ENCODE measurements at regions not wholly inside any gene's neighbourhood (a gene's known extent, or its start where the extent isn't known, plus 50 kb on each side); places are given as distances from the start of the nearest gene placed in this dataset.
"Not testable (repeated sequence)": the region's sequence is repeated elsewhere in the genome, so short reads cannot be mapped to it uniquely, and the experiment has no call there.

DNA sequence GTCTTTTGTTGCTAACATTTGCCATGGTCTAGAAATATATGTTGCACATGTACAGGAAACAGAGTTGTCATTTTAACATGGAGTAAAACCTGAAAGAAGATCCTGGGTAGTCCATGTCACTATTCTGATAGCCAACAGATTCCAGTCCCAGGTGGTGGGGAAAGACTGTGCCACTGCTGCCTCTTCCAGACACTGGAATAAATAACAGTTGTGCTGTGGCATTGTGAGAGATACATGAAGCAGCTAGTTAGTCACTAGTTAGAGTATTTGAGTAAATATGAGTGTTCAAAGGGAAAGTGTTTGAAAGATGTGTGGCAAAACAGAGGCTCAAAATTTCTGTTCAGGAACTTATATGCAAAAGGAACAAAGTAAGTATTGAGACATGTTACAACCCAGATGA is 1408.3 kb downstream of the EFNA5 start:
- no peak overlapping the region for H2AFZ ChIP-seq (ENCODE audit: control insufficient read depth, low read length)
- H3K79me2 ChIP-seq (ENCODE audit: control insufficient read depth, insufficient read depth, low read length): no peaks in the 10 kb centered on the region
- no peak overlapping the region for H3K9ac ChIP-seq (ENCODE audit: control insufficient read depth, extremely low read depth, insufficient read depth, low read length)
- H3K9me1 ChIP-seq (ENCODE audit: control insufficient read depth, extremely low read depth, insufficient read depth, low read length): no peaks in the 10 kb centered on the region
- TF ChIP-seq CTCF (optimal IDR thresholded peaks at IDR 0.05 in 1 of 3, IDR thresholded peaks at IDR 0.05 in 1 of 3, conservative IDR thresholded peaks at IDR 0.05 in 1 of 3; ENCODE audit: extremely low read depth in 1 of 3, insufficient read depth in 2 of 3, low read length in 3 of 3) (no peak), EZH2 (IDR thresholded peaks at IDR 0.05; ENCODE audit: low read length) (no peak)
- H3K4me2 ChIP-seq (ENCODE audit: control insufficient read depth, extremely low read depth, insufficient read depth, low read depth, low read length): no peak overlapping the region
- H3K36me3 ChIP-seq (ENCODE audit: control insufficient read depth in 2 of 2, extremely low read depth in 1 of 2, insufficient read depth in 2 of 2, low read length in 2 of 2): no peaks in the 10 kb centered on the region
- no peaks in the 10 kb centered on the region for H4K20me1 ChIP-seq (ENCODE audit: control insufficient read depth, extremely low read depth, insufficient read depth, low read length)
- no peak for DNase-seq (ENCODE audit: low read depth, low spot score)
- H3K4me3 ChIP-seq (ENCODE audit: control insufficient read depth in 2 of 3, extremely low read depth in 1 of 3, insufficient read depth in 2 of 3, low read depth in 1 of 3, low read length in 3 of 3): no peak overlapping the region
- H3K27me3 ChIP-seq (ENCODE audit: control insufficient read depth, extremely low read depth, insufficient read depth, low read length): no peaks in the 10 kb centered on the region
- no peaks in the 10 kb centered on the region for H3K4me1 ChIP-seq (ENCODE audit: control insufficient read depth, extremely low read depth, insufficient read depth, low read length)
- no peaks in the 10 kb centered on the region for H3K9me3 ChIP-seq (ENCODE audit: control insufficient read depth, low read depth, low read length)
- no peak overlapping the region for H3K27ac ChIP-seq (ENCODE audit: control insufficient read depth, insufficient read depth, low read length)
- FAIRE-seq: no peak
- dilution Hi-C loops (cut with MboI; ENCODE audit: extremely low pct_ligation_motif_present, low sequenced_read_pairs): no loop called here

DNA sequence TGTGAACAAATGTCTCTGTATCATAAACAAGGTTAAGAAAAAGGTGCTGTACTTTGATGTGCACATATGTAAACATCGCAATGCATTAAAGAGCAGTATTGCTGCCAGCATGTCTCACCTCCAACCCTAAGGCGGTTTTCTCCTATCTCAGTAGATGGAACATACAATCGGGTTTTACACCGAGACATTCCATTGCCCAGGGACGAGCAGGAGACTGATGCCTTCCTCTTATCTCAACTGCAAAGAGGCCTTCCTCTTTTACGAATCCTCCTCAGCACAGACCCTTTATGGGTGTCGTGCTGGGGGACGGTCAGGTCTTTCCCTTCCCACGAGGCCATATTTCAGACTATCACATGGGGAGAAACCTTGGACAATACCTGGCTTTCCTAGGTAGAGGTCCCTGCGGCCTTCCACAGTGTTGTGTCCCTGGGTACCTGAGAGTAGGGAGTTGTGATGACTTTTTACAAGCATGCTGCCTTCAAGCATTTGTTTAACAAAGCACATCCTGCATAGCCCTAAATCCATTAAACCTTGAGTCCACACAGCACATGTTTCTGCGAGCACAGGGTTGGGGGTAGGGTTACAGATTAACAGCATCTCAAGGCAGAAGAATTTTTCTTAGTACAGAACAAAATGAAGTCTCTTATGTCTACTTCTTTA is 1411.2 kb downstream of the EFNA5 start:
- H3K4me1 ChIP-seq (ENCODE audit: control insufficient read depth, extremely low read depth, insufficient read depth, low read length); H3K9ac ChIP-seq (ENCODE audit: control insufficient read depth, extremely low read depth, insufficient read depth, low read length); H2AFZ ChIP-seq (ENCODE audit: control insufficient read depth, low read length); dilution Hi-C loops (cut with MboI; ENCODE audit: extremely low pct_ligation_motif_present, low sequenced_read_pairs); H3K27me3 ChIP-seq (ENCODE audit: control insufficient read depth, extremely low read depth, insufficient read depth, low read length); H3K27ac ChIP-seq (ENCODE audit: control insufficient read depth, insufficient read depth, low read length); H3K36me3 ChIP-seq (ENCODE audit: control insufficient read depth in 2 of 2, extremely low read depth in 1 of 2, insufficient read depth in 2 of 2, low read length in 2 of 2); H4K20me1 ChIP-seq (ENCODE audit: control insufficient read depth, extremely low read depth, insufficient read depth, low read length); H3K79me2 ChIP-seq (ENCODE audit: control insufficient read depth, insufficient read depth, low read length); H3K4me3 ChIP-seq (ENCODE audit: control insufficient read depth in 2 of 3, extremely low read depth in 1 of 3, insufficient read depth in 2 of 3, low read depth in 1 of 3, low read length in 3 of 3); H3K9me1 ChIP-seq (ENCODE audit: control insufficient read depth, extremely low read depth, insufficient read depth, low read length); H3K4me2 ChIP-seq (ENCODE audit: control insufficient read depth, extremely low read depth, insufficient read depth, low read depth, low read length); FAIRE-seq; DNase-seq (ENCODE audit: low read depth, low spot score); H3K9me3 ChIP-seq (ENCODE audit: control insufficient read depth, low read depth, low read length): not testable (repeated sequence)

DNA sequence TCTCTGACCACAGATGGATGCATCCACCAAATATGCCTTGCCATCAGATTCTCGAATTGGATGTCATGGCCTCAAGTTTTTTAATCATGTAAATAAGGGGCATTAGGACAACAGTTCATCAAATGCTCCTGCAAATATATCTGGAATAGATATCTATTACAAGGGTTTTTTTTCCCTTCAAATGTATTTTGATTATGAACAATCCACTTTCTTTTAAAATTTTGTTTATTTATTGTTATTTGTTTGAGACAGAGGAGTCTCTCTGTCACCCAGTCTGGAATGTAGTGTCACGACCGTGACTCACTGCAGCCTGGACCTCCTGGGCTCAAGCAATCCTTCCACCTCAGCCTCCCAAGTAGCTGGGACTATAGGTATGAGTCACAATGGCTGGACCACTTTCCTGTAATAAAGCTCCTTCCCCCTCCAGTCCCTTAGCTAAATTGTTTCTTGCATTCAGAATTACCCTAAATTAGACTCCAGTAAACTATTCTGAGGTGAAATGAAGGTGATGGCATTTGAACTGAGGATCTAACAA is 1412.1 kb downstream of the EFNA5 start:
- dilution Hi-C loops (cut with MboI; ENCODE audit: extremely low pct_ligation_motif_present, low sequenced_read_pairs): no loop called here
- Histone ChIP-seq H4K20me1 (ENCODE audit: control insufficient read depth, extremely low read depth, insufficient read depth, low read length) (no peaks in the 10 kb centered on the region), H3K4me3 (ENCODE audit: control insufficient read depth in 2 of 3, extremely low read depth in 1 of 3, insufficient read depth in 2 of 3, low read depth in 1 of 3, low read length in 3 of 3) (no peak overlapping the region), H3K27me3 (ENCODE audit: control insufficient read depth, extremely low read depth, insufficient read depth, low read length) (no peaks in the 10 kb centered on the region), H2AFZ (ENCODE audit: control insufficient read depth, low read length) (no peak overlapping the region), H3K79me2 (ENCODE audit: control insufficient read depth, insufficient read depth, low read length) (no peaks in the 10 kb centered on the region), H3K9me3 (ENCODE audit: control insufficient read depth, low read depth, low read length) (no peaks in the 10 kb centered on the region), H3K4me2 (ENCODE audit: control insufficient read depth, extremely low read depth, insufficient read depth, low read depth, low read length) (no peak overlapping the region), H3K9me1 (ENCODE audit: control insufficient read depth, extremely low read depth, insufficient read depth, low read length) (no peaks in the 10 kb centered on the region), H3K4me1 (ENCODE audit: control insufficient read depth, extremely low read depth, insufficient read depth, low read length) (no peaks in the 10 kb centered on the region), H3K27ac (ENCODE audit: control insufficient read depth, insufficient read depth, low read length) (no peak overlapping the region), H3K36me3 (ENCODE audit: control insufficient read depth in 2 of 2, extremely low read depth in 1 of 2, insufficient read depth in 2 of 2, low read length in 2 of 2) (no peaks in the 10 kb centered on the region), H3K9ac (ENCODE audit: control insufficient read depth, extremely low read depth, insufficient read depth, low read length) (no peak overlapping the region)
- DNase-seq (ENCODE audit: low read depth, low spot score) (no peak), FAIRE-seq (no peak)
- no peak for TF ChIP-seq EZH2 (IDR thresholded peaks at IDR 0.05; ENCODE audit: low read length)
- TF ChIP-seq CTCF (optimal IDR thresholded peaks at IDR 0.05 in 1 of 3, IDR thresholded peaks at IDR 0.05 in 1 of 3, conservative IDR thresholded peaks at IDR 0.05 in 1 of 3; ENCODE audit: extremely low read depth in 1 of 3, insufficient read depth in 2 of 3, low read length in 3 of 3): no peak
